Right lobe of liver (tissue), 4 donors: ENCODE measurements at regions not wholly inside any gene's neighbourhood (a gene's known extent, or its start where the extent isn't known, plus 50 kb on each side); places are given as distances from the start of the nearest gene placed in this dataset.

Source experiments
- CTCF ChIP-seq, 4 donors: fragments of 200-600 bp in 3 of 4; fragments of 450-650 bp in 1 of 4; IDR thresholded peaks; one replicate each; pipeline versions ENCODE4 v1.5.1 to v1.8.0; 2016 to 2022; ENCODE audit warnings: antibody characterized with exemption in 4 of 4, mild to moderate bottlenecking in 2 of 4
- POLR2A ChIP-seq: fragments of 450-650 bp; IDR thresholded peaks from one replicate; pipeline ENCODE4 v1.6.1; 2017; ENCODE audit warnings: antibody characterized with exemption, mild to moderate bottlenecking
- donor health status: DM: no; HTN: no; CAD: no.
- donor health status: DM: no; HTN: no; CAD: no.
- donor health status: DM: no; HTN: yes; CAD: no.

GRCh38 chr3:34449305-34449704 lies 650.9 kb downstream of the PDCD6IP start:
- TF ChIP-seq CTCF (IDR thresholded peaks at IDR 0.05) (no peak), POLR2A (no peak)
